GM21423 (cell line): ENCODE measurements at regions not wholly inside any gene's neighbourhood (a gene's known extent, or its start where the extent isn't known, plus 50 kb on each side); places are given as distances from the start of the nearest gene placed in this dataset.
"Not testable (repeated sequence)": the region's sequence is repeated elsewhere in the genome, so short reads cannot be mapped to it uniquely, and the experiment has no call there.

Source experiments
- ATAC-seq: cut with Tn5 transposase; IDR thresholded peaks from one replicate; pipeline ENCODE4 v1.9.1; 2021; ENCODE audit warnings: mild to moderate bottlenecking, moderate library complexity; ENCODE audit not compliant: unreplicated experiment

- no peak for ATAC-seq
These were observed 925.0 kb upstream of the MAN1A1 start for GRCh38 chr6:120274547-120274946.

GRCh38 chr6:120273411-120273810, 923.9 kb upstream of the MAN1A1 start:
- no peak for ATAC-seq

GRCh38 chr6:120272038-120272437, 922.5 kb upstream of the MAN1A1 start:
- no peak for ATAC-seq

- not testable (repeated sequence) for ATAC-seq
These were observed 918.7 kb upstream of the MAN1A1 start for GRCh38 chr6:120268256-120268655.

- no peak for ATAC-seq
These were observed 912.8 kb upstream of the MAN1A1 start for GRCh38 chr6:120262354-120262753.

- ATAC-seq: no peak
These were observed 911.1 kb upstream of the MAN1A1 start for GRCh38 chr6:120260636-120261035.

GRCh38 chr6:120254651-120255050, 905.1 kb upstream of the MAN1A1 start:
- ATAC-seq: no peak

- ATAC-seq: no peak
These were observed 898.9 kb upstream of the MAN1A1 start for GRCh38 chr6:120248451-120248850.

GRCh38 chr6:120237221-120237620, 887.7 kb upstream of the MAN1A1 start:
- no peak for ATAC-seq

GRCh38 chr6:120230008-120230407, 880.4 kb upstream of the MAN1A1 start:
- ATAC-seq: no peak

- ATAC-seq: no peak
These were observed 878.7 kb upstream of the MAN1A1 start for GRCh38 chr6:120228297-120228696.

GRCh38 chr6:120219339-120219738, 869.8 kb upstream of the MAN1A1 start:
- ATAC-seq: no peak

GRCh38 chr6:120214088-120214499, 864.5 kb upstream of the MAN1A1 start:
- ATAC-seq: no peak

GRCh38 chr6:120211955-120212792, 862.6 kb upstream of the MAN1A1 start:
- no peak for ATAC-seq

GRCh38 chr6:120202878-120203277, 853.3 kb upstream of the MAN1A1 start:
- ATAC-seq: no peak

- no peak for ATAC-seq
These were observed 851.3 kb upstream of the MAN1A1 start for GRCh38 chr6:120200853-120201252.

GRCh38 chr6:120198033-120198432, 848.5 kb upstream of the MAN1A1 start:
- ATAC-seq: no peak

GRCh38 chr6:120186080-120186479, 836.5 kb upstream of the MAN1A1 start:
- ATAC-seq: no peak

- no peak for ATAC-seq
These were observed 823.7 kb upstream of the MAN1A1 start for GRCh38 chr6:120173250-120173649.

- no peak for ATAC-seq
These were observed 815.0 kb upstream of the MAN1A1 start for GRCh38 chr6:120164531-120164930.

- ATAC-seq: no peak
These were observed 808.3 kb upstream of the MAN1A1 start for GRCh38 chr6:120157873-120158272.

GRCh38 chr6:120147071-120147871, 797.7 kb upstream of the MAN1A1 start:
- no peak for ATAC-seq
